GM12873 (cell line): ENCODE measurements at regions not wholly inside any gene's neighbourhood (a gene's known extent, or its start where the extent isn't known, plus 50 kb on each side); places are given as distances from the start of the nearest gene placed in this dataset.

Source experiments
- TF ChIP-seq, protein P1 (sequence below): IDR thresholded peaks from 2 replicates; pipeline ENCODE4 v1.5.1; 2012; ENCODE audit warnings: low read depth, mild to moderate bottlenecking, moderate library complexity, low read length, control low read depth; ENCODE audit not compliant: insufficient read depth; ENCODE audit errors: missing control alignments

DNA sequence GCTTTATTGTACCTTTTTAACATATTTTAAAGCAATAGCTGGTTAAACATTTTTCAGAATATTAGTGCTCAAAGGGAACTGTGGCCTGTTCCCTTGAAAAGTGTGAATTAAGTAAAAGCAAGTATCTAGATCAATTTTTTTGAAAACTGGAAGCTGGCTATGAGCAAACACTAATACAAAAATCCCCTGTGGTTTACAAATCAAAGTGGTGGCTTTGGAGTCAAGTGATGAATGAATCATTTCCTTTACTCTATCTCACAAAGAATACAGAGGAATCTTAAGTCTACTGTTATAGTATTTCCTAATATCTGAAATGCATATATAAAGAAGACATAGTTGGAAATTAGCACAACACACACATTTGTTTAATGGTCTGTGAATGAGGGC lies 212.4 kb upstream of the C9orf72 start:
- TF ChIP-seq, protein P1, sequence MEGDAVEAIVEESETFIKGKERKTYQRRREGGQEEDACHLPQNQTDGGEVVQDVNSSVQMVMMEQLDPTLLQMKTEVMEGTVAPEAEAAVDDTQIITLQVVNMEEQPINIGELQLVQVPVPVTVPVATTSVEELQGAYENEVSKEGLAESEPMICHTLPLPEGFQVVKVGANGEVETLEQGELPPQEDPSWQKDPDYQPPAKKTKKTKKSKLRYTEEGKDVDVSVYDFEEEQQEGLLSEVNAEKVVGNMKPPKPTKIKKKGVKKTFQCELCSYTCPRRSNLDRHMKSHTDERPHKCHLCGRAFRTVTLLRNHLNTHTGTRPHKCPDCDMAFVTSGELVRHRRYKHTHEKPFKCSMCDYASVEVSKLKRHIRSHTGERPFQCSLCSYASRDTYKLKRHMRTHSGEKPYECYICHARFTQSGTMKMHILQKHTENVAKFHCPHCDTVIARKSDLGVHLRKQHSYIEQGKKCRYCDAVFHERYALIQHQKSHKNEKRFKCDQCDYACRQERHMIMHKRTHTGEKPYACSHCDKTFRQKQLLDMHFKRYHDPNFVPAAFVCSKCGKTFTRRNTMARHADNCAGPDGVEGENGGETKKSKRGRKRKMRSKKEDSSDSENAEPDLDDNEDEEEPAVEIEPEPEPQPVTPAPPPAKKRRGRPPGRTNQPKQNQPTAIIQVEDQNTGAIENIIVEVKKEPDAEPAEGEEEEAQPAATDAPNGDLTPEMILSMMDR, result no peak

DNA sequence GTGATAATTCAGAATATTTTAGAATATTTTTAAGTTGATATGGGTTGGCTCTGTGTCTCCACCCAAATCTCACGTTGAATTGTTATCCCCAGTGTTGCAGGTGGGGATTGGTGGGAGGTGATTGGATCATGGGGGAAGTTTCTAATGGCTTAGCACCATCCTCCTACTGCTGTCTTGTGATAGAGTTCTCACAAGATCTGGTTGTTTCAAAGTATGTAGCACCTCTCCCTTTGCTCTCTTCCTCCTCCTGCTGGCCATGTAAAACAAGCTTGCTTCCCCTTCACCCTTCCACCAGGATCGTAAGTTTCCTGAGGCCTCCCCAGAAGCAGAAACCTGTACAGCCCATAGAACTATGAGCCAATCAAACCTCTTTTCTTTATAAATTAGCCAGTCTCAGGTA lies 214.6 kb upstream of the C9orf72 start:
- TF ChIP-seq, protein P1, result no peak

DNA sequence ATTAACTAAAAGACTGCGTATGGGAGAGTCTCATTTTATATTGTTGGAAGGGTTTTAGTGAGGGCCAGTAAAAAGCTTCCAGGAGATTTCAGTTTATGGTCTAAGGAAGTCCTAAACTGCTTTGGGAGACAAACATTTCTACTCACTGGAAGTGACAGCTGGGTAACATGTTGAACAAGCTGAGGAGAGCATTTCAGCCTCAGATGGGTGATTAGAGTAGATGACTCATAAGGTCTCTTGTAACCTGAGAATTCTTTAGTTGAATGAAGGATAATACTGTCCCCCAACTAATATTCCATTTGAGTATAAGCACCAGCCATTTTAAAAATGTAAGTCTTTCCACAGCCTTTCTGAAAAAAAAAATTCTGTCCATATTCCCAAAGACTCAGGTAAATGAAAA lies 218.0 kb upstream of the C9orf72 start:
- TF ChIP-seq, protein P1, result no peak

DNA sequence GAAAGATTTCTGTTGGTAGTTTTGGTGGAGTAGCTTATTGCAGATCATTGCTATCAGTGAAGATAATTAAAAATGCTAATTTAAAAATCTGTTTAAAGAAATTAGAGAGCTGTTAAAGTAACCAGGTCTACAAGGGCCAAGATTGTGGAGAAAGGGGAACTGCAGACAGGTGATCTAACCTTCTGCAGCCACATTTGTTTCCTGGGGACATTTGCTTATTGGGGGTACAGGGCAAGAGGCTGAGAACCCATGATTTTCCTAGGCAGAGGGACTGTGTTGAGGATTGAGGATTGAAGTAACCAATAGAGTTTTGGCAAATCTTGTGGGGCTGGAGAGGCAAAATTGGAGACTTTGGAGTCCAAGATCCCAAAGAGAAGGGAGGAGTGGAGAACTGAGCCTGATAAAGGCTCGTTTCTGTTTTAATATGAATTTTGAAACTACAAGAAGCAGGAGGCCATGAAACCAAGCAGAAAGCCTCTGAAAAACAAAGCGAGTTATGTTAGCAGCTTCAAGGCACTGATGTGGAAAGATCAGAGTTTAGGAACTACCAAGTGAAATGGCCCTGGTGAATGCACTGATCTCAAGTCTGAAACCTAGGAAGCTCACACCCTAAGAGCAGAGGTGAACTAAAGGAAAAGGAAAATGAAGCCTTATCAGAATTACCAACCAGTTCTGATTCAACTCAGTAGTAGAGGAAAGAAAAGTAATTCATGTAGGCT lies 219.8 kb upstream of the C9orf72 start:
- TF ChIP-seq, protein P1, result no peak

DNA sequence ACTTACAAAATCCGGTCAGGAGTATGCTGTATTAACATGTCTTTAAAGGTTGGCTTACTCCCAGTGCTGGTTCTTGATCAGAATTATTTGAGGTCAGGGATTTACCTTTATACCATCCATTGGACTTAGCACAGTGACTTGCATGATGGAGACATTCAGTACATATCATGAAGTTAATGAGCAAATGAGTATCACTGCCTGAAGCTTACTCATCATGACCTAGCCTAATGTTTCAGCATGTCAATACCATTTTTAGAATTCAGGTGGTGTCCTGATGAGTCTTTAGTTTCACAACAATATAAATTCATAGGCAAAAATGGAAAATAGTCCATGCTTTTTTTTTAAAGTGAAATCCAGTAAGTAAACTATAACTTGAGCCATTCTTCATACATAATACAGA lies 226.0 kb upstream of the C9orf72 start:
- TF ChIP-seq, protein P1, result no peak

DNA sequence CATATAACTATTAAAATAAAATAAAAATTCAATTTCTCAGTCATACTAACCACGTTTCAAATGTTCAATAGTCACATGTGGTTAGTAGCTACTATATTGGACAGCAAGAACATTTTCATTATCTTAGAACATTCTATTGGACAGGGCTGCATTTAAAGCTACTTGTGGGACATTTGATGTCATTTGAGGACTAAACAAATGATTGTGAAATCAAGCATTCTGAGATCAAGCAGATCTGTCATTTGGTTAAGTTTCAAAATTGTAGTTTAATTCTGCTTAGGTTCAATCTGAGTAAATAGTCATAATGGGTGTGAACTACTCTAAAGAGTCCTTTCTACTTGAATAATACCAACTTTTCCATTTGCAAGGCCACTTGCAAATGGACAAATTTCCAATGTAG lies 226.9 kb upstream of the C9orf72 start:
- TF ChIP-seq, protein P1, result no peak

DNA sequence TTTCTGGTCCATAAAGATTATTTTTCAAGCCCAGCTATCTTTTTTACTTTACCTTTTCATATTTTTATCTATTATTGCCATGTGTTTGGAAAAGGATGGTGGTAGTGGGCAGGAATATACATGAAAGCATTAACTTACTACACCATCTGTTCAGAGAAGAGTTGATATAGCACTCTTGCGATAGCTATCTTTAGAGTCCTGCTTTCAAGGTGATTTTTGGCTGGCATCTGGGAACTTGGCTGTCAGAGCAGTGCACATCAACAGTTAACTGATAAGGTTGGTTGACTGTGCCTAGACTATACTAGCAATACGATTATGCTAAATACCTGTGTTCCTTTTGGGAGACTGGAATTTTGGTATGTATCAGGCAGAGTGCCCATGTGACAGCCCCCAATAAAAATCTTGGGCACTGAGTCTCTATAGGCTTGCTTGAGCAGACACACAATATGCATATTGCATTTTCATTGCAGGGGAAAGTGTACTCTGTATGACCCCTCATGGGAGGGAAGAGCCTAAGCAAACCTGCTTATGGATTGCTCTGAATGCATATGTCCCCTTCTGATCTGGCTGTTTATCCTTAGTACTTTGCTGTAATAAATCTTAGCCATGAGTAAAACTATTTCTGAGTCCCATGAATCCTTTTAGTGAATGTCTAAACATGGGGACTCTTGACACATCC lies 227.6 kb upstream of the C9orf72 start:
- TF ChIP-seq, protein P1, result no peak
